SU-DHL-6 (cell line): ENCODE measurements at regions not wholly inside any gene's neighbourhood (a gene's known extent, or its start where the extent isn't known, plus 50 kb on each side); places are given as distances from the start of the nearest gene placed in this dataset.

Source experiments
- H2AFZ ChIP-seq: fragments of 200-600 bp; sonication (generic); 2 replicates; pipeline ENCODE4 v1.6.1; 2014; ENCODE audit warnings: low read depth, mild to moderate bottlenecking, moderate library complexity, mixed read lengths, antibody characterized with exemption, low read length; ENCODE audit not compliant: severe bottlenecking
- H3F3A ChIP-seq: fragments of 200-600 bp; shearing (Covaris generic); 2 replicates; pipeline ENCODE4 v1.6.0; 2016; ENCODE audit warnings: antibody characterized with exemption, mild to moderate bottlenecking; ENCODE audit not compliant: insufficient read depth
- H3K27ac ChIP-seq: fragments of 200-600 bp; sonication (generic); 2 replicates; pipeline ENCODE4 v1.5.1; 2016; ENCODE audit warnings: low read depth, mild to moderate bottlenecking, low read length, moderate library complexity, mixed read lengths
- H3K27me3 ChIP-seq: fragments of 200-600 bp; sonication (generic), shearing (Covaris generic); 2 replicates; pipeline ENCODE4 v1.6.0; 2014; ENCODE audit warnings: mild to moderate bottlenecking, low read length
- H3K36me3 ChIP-seq: fragments of 200-600 bp; sonication (generic); 2 replicates; pipeline ENCODE4 v1.6.1; 2014; ENCODE audit warnings: mild to moderate bottlenecking, low read length, mixed read lengths
- H3K4me2 ChIP-seq: fragments of 300-600, 200-600 bp; shearing (Covaris generic), sonication (generic); 2 replicates; pipeline ENCODE4 v1.6.0; 2014; ENCODE audit warnings: low read length, low read depth, mild to moderate bottlenecking; ENCODE audit not compliant: poor library complexity, severe bottlenecking
- H3K4me3 ChIP-seq: fragments of 200-600 bp; sonication (generic); 2 replicates; pipeline ENCODE4 v1.5.1; 2014; ENCODE audit warnings: antibody characterized with exemption, low read length, mild to moderate bottlenecking, mixed read lengths; ENCODE audit not compliant: insufficient read depth, poor library complexity, severe bottlenecking
- H3K79me2 ChIP-seq: fragments of 200-600 bp; sonication (generic); 2 replicates; pipeline ENCODE4 v1.6.1; 2014; ENCODE audit warnings: mild to moderate bottlenecking, low read length, moderate library complexity; ENCODE audit not compliant: insufficient read depth
- H3K9ac ChIP-seq: fragments of 200-600 bp; sonication (generic); 2 replicates; pipeline ENCODE4 v1.7.0; 2014; ENCODE audit warnings: mild to moderate bottlenecking, low read length
- H3K9me2 ChIP-seq: fragments of 200-600 bp; sonication (generic); replicated peaks from 2 replicates; pipeline ENCODE4 v1.6.1; 2014; ENCODE audit warnings: low read length; ENCODE audit not compliant: insufficient read depth
- H3K9me3 ChIP-seq: fragments of 200-600 bp; sonication (generic); 2 replicates; pipeline ENCODE4 v1.6.1; 2014; ENCODE audit warnings: low read length, mixed read lengths; ENCODE audit not compliant: insufficient read depth
- H4K20me1 ChIP-seq: fragments of 200-600 bp; sonication (generic); 2 replicates; pipeline ENCODE4 v1.6.1; 2014; ENCODE audit warnings: low read depth, mild to moderate bottlenecking, antibody characterized with exemption, low read length, moderate library complexity, mixed read lengths
- CTCF ChIP-seq: fragments of 200-600 bp; sonication (generic); IDR thresholded peaks from one replicate; pipeline ENCODE4 v1.5.1; 2017; ENCODE audit warnings: antibody characterized with exemption, mild to moderate bottlenecking, low read length, moderate library complexity; ENCODE audit not compliant: insufficient read depth, poor library complexity, severe bottlenecking
- EZH2phosphoT487 ChIP-seq: fragments of 200-600 bp; sonication (generic), shearing (Covaris generic); conservative IDR thresholded peaks from 2 replicates; pipeline ENCODE4 v1.6.1; 2018; ENCODE audit warnings: mild to moderate bottlenecking, antibody characterized with exemption, low read length, moderate library complexity, mixed read lengths

GRCh38 chr11:112693781-112694180 is 267.4 kb upstream of the NCAM1 start:
- H4K20me1 ChIP-seq: no peaks in the 10 kb centered on the region
- H2AFZ ChIP-seq: no peak overlapping the region
- H3K27me3 ChIP-seq: no peaks in the 10 kb centered on the region
- no peaks in the 10 kb centered on the region for H3K79me2 ChIP-seq
- H3K4me3 ChIP-seq: no peak overlapping the region
- no peaks in the 10 kb centered on the region for H3K9me2 ChIP-seq
- TF ChIP-seq EZH2phosphoT487 (no peak), CTCF (no peak)
- H3F3A ChIP-seq: no peaks in the 10 kb centered on the region
- H3K9ac ChIP-seq: no peak overlapping the region
- H3K4me2 ChIP-seq: no peak overlapping the region
- no peaks in the 10 kb centered on the region for H3K36me3 ChIP-seq
- no peaks in the 10 kb centered on the region for H3K9me3 ChIP-seq
- no peak overlapping the region for H3K27ac ChIP-seq

- Histone ChIP-seq H3K4me2 (no peak overlapping the region), H3K36me3 (no peaks in the 10 kb centered on the region), H3K27me3 (no peaks in the 10 kb centered on the region), H3F3A (no peaks in the 10 kb centered on the region), H3K79me2 (no peaks in the 10 kb centered on the region), H3K27ac (no peak overlapping the region), H4K20me1 (no peaks in the 10 kb centered on the region), H3K9ac (no peak overlapping the region), H3K9me2 (no peaks in the 10 kb centered on the region), H2AFZ (no peak overlapping the region), H3K9me3 (no peaks in the 10 kb centered on the region), H3K4me3 (no peak overlapping the region)
- TF ChIP-seq EZH2phosphoT487: no peak
- no peak for TF ChIP-seq CTCF
These were observed 267.0 kb upstream of the NCAM1 start for GRCh38 chr11:112694245-112694644.

GRCh38 chr11:112694813-112695212 is 266.4 kb upstream of the NCAM1 start:
- H3K79me2 ChIP-seq: no peaks in the 10 kb centered on the region
- H2AFZ ChIP-seq: no peak overlapping the region
- no peaks in the 10 kb centered on the region for H3K27me3 ChIP-seq
- TF ChIP-seq EZH2phosphoT487: no peak
- no peak for TF ChIP-seq CTCF
- H3F3A ChIP-seq: no peaks in the 10 kb centered on the region
- no peaks in the 10 kb centered on the region for H3K9me3 ChIP-seq
- no peak overlapping the region for H3K27ac ChIP-seq
- no peak overlapping the region for H3K4me3 ChIP-seq
- H3K9me2 ChIP-seq: no peaks in the 10 kb centered on the region
- H3K9ac ChIP-seq: no peak overlapping the region
- H3K36me3 ChIP-seq: no peaks in the 10 kb centered on the region
- H4K20me1 ChIP-seq: no peaks in the 10 kb centered on the region
- no peak overlapping the region for H3K4me2 ChIP-seq
